SK-N-SH treated with all-trans-retinoic acid at 6 μM for 48 hours (cell line): ENCODE measurements at regions not wholly inside any gene's neighbourhood (a gene's known extent, or its start where the extent isn't known, plus 50 kb on each side); places are given as distances from the start of the nearest gene placed in this dataset.

Experiments
- ARNTL ChIP-seq: fragments of 450-650 bp; formaldehyde crosslinking; IDR thresholded peaks from 2 replicates; pipeline ENCODE4 v1.5.0; 2020; ENCODE audit warnings: low read depth, mild to moderate bottlenecking, moderate library complexity, borderline replicate concordance
- ISL1 ChIP-seq: fragments of 250-450 bp; sonication (Bioruptor Pico); IDR thresholded peaks from 2 replicates; pipeline ENCODE4 v2.1.2; 2022; ENCODE audit warnings: mild to moderate bottlenecking, moderate library complexity
- OSR1 ChIP-seq: fragments of 250-450 bp; sonication (Bioruptor Pico); IDR thresholded peaks from 2 replicates; pipeline ENCODE4 v1.8.0; 2022; ENCODE audit warnings: moderate library complexity, mild to moderate bottlenecking, inconsistent platforms
- PPARA ChIP-seq: fragments of 250-450 bp; sonication (Bioruptor Pico); IDR thresholded peaks from 2 replicates; pipeline ENCODE4 v1.5.0; 2020; ENCODE audit warnings: mild to moderate bottlenecking, borderline replicate concordance
- RARB ChIP-seq: fragments of 250-450 bp; sonication (Bioruptor Pico); IDR thresholded peaks from 2 replicates; pipeline ENCODE4 v1.8.0; 2021; ENCODE audit warnings: mild to moderate bottlenecking, moderate library complexity
- TCF4 ChIP-seq: fragments of 250-450 bp; sonication (Bioruptor Pico); IDR thresholded peaks from 2 replicates; pipeline ENCODE4 v1.8.0; 2021; ENCODE audit warnings: mild to moderate bottlenecking, moderate library complexity, borderline replicate concordance
- TOX ChIP-seq: fragments of 250-450 bp; sonication (Bioruptor Pico); IDR thresholded peaks from 2 replicates; pipeline ENCODE4 v1.8.0; 2021; ENCODE audit warnings: mild to moderate bottlenecking, moderate library complexity, borderline replicate concordance
- ZFP3 ChIP-seq: fragments of 250-450 bp; sonication (Bioruptor Pico); IDR thresholded peaks from 2 replicates; pipeline ENCODE4 v1.5.0; 2020; ENCODE audit warnings: mild to moderate bottlenecking, moderate library complexity
- ZNF70 ChIP-seq: fragments of 450-650 bp; formaldehyde crosslinking; IDR thresholded peaks from 2 replicates; pipeline ENCODE4 v1.5.0; 2020; ENCODE audit warnings: mild to moderate bottlenecking, moderate library complexity

DNA sequence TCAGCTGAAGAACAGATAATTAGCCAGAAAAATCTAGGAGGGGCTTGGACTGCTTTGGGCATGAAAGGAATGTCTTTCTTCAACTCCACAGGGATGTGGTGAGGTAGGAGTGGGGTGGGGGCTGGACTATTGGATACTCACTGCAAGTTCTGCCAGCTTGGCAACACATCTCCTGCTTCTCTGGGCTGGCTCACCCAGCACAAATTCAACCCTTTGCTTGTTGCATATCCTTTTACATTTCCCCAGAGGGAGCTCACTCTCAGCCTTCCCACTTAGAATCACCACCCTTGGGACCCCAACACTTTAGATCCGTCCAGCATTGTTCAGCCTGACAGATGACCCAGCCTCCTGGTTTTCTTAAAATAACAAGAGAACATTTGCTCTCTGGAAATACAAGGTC is 120.6 kb downstream of the KDR start:
- no peak for TF ChIP-seq TOX (CRISPR knock-in tag)
- TF ChIP-seq RARB = no peak
- TF ChIP-seq ZNF70 (CRISPR knock-in tag) = no peak
- no peak for TF ChIP-seq ARNTL (CRISPR knock-in tag)
- TF ChIP-seq OSR1 (CRISPR knock-in tag) = no peak
- no peak for TF ChIP-seq PPARA
- TF ChIP-seq ZFP3 (CRISPR knock-in tag) = no peak
- no peak for TF ChIP-seq ISL1 (CRISPR knock-in tag)
- TF ChIP-seq TCF4 (CRISPR knock-in tag) = no peak
